NOMO-1 (cell line): ENCODE measurements at regions not wholly inside any gene's neighbourhood (a gene's known extent, or its start where the extent isn't known, plus 50 kb on each side); places are given as distances from the start of the nearest gene placed in this dataset.
A peak's percentile ranks its signal among the peaks of the same experiment; 100 is the strongest.

Experiments
- DNase-seq, 2 experiments: peaks; one replicate each; lab custom pipeline; 2025; ENCODE audit not compliant: unreplicated experiment in 2 of 2; lab: John Stamatoyannopoulos, UW

GRCh38 chr10:47140761-47141348 lies 159.1 kb upstream of the GDF10 start:
- no peak for DNase-seq

GRCh38 chr10:47141349-47141748 lies 158.6 kb upstream of the GDF10 start:
- DNase-seq: no peak

GRCh38 chr10:47143072-47143471 lies 156.9 kb upstream of the GDF10 start:
- DNase-seq: no peak

- DNase-seq: no peak
Observed at GRCh38 chr10:47143473-47143872, 156.5 kb upstream of the GDF10 start.

GRCh38 chr10:47144525-47144924 lies 155.5 kb upstream of the GDF10 start:
- DNase-seq: no peak

- no peak for DNase-seq
Observed at GRCh38 chr10:47145290-47145934, 154.6 kb upstream of the GDF10 start.

GRCh38 chr10:47146572-47146971 lies 153.4 kb upstream of the GDF10 start:
- DNase-seq: no peak

GRCh38 chr10:47147186-47147585 lies 152.8 kb upstream of the GDF10 start:
- no peak for DNase-seq

GRCh38 chr10:47150581-47150980 lies 149.4 kb upstream of the GDF10 start:
- DNase-seq: no peak

- no peak for DNase-seq
Observed at GRCh38 chr10:47151920-47152319, 148.1 kb upstream of the GDF10 start.

- peak in 1 of 2 experiments; percentile 55 for DNase-seq
Observed at GRCh38 chr10:47152861-47153349, 147.1 kb upstream of the GDF10 start.

GRCh38 chr10:47154762-47155161 lies 145.2 kb upstream of the GDF10 start:
- DNase-seq: no peak

GRCh38 chr10:47156873-47157272 lies 143.1 kb upstream of the GDF10 start:
- no peak for DNase-seq

- DNase-seq: no peak
Observed at GRCh38 chr10:47158116-47159071, 141.6 kb upstream of the GDF10 start.

- no peak for DNase-seq
Observed at GRCh38 chr10:47159361-47160260, 140.4 kb upstream of the GDF10 start.

GRCh38 chr10:47160261-47160908 lies 139.6 kb upstream of the GDF10 start:
- no peak for DNase-seq

GRCh38 chr10:47160967-47161366 lies 139.0 kb upstream of the GDF10 start:
- DNase-seq: peak; percentile 45 to 74

- no peak for DNase-seq
Observed at GRCh38 chr10:47161465-47161864, 138.5 kb upstream of the GDF10 start.

GRCh38 chr10:47164126-47164799 lies 135.7 kb upstream of the GDF10 start:
- no peak for DNase-seq

GRCh38 chr10:47164800-47165128 lies 135.2 kb upstream of the GDF10 start:
- no peak for DNase-seq
